Left ventricle myocardium inferior (tissue), 1 donor: ENCODE measurements at regions not wholly inside any gene's neighbourhood (a gene's known extent, or its start where the extent isn't known, plus 50 kb on each side); places are given as distances from the start of the nearest gene placed in this dataset.

Experiments
- DNase-seq: peaks from one replicate; pipeline ENCODE4 v3.0.0-alpha.2; 2020
- H3K27ac ChIP-seq: fragments of 200-600 bp; replicated peaks from 2 replicates; pipeline ENCODE4 v1.8.0; 2021
- H3K27me3 ChIP-seq: fragments of 200-600 bp; 2 replicates; pipeline ENCODE4 v1.8.0; 2021; ENCODE audit warnings: low read depth
- H3K36me3 ChIP-seq: fragments of 200-600 bp; 2 replicates; pipeline ENCODE4 v1.8.0; 2021
- H3K4me1 ChIP-seq: fragments of 200-600 bp; 2 replicates; pipeline ENCODE4 v1.8.0; 2021
- H3K4me3 ChIP-seq: fragments of 200-600 bp; 2 replicates; pipeline ENCODE4 v1.8.0; 2021; ENCODE audit warnings: mild to moderate bottlenecking, moderate library complexity
- H3K9me3 ChIP-seq: fragments of 200-600 bp; replicated peaks from 2 replicates; pipeline ENCODE4 v1.8.0; 2021
- intact Hi-C: fragments of 100-400 bp; cut with micrococcal nuclease; formaldehyde crosslinking; loops from one replicate; pipeline ENCODE4 v1.11.0; 2022
- TF ChIP-seq, protein P1 (sequence below): fragments of 200-600 bp; IDR thresholded peaks from 2 replicates; pipeline ENCODE4 v1.8.0; 2021; ENCODE audit warnings: antibody characterized with exemption, mild to moderate bottlenecking, borderline replicate concordance
- donor health status: DM: no; HTN: yes; CAD: no; lungs with severe emphysema.

DNA sequence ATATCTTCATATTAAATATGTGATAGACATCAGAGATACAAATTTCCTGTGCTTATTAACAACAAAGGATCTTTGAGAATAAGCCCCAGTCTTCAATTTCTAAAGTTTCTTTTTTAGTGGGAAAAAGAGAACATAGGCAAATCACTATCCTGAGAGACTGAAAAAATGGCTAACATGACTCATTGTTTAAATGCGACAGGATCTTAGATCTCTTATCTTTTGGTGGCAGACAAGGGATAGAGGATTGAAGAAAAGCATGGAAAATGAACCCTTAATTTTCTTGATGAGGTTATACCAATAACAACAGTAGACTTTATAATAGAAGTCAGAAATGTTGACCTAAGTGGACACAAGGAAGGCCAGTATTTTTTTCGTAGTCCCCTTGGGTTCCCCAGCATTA is 178.6 kb upstream of the MAP3K7 start:
- Histone ChIP-seq H3K36me3 (no peaks in the 10 kb centered on the region), H3K9me3 (no peaks in the 10 kb centered on the region), H3K4me1 (no peaks in the 10 kb centered on the region), H3K4me3 (no peak overlapping the region), H3K27ac (no peak overlapping the region), H3K27me3 (no peaks in the 10 kb centered on the region)
- intact Hi-C loops, result no loop called here
- TF ChIP-seq, protein P1, sequence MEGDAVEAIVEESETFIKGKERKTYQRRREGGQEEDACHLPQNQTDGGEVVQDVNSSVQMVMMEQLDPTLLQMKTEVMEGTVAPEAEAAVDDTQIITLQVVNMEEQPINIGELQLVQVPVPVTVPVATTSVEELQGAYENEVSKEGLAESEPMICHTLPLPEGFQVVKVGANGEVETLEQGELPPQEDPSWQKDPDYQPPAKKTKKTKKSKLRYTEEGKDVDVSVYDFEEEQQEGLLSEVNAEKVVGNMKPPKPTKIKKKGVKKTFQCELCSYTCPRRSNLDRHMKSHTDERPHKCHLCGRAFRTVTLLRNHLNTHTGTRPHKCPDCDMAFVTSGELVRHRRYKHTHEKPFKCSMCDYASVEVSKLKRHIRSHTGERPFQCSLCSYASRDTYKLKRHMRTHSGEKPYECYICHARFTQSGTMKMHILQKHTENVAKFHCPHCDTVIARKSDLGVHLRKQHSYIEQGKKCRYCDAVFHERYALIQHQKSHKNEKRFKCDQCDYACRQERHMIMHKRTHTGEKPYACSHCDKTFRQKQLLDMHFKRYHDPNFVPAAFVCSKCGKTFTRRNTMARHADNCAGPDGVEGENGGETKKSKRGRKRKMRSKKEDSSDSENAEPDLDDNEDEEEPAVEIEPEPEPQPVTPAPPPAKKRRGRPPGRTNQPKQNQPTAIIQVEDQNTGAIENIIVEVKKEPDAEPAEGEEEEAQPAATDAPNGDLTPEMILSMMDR, result no peak
- DNase-seq, result no peak

DNA sequence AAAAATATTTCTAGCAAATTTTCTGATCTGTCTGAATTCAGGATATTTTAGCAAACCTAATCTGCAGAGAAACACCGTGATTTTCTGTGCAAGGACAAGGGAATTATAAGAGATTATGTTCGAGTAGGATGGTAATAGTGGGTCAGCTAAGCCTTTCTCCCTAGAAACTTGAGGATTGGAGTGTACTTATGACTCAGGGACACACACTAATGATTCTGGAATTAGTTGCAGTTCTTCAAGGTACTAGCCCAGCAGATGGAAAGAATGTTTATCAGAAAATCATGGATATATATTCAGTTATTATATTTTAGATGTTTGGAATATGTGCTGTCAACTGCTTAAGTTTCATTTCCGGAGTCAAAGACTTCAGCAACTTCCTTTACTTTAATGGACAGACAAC is 177.1 kb upstream of the MAP3K7 start:
- Histone ChIP-seq H3K27ac (no peak overlapping the region), H3K4me1 (no peaks in the 10 kb centered on the region), H3K9me3 (no peaks in the 10 kb centered on the region), H3K4me3 (no peak overlapping the region), H3K27me3 (no peaks in the 10 kb centered on the region), H3K36me3 (no peaks in the 10 kb centered on the region)
- TF ChIP-seq, protein P1, result no peak
- no peak for DNase-seq
- intact Hi-C loops, result no loop called here

GRCh38 chr6:90759664-90760063 is 172.8 kb upstream of the MAP3K7 start:
- TF ChIP-seq, protein P1, result no peak
- H3K9me3 ChIP-seq, result no peaks in the 10 kb centered on the region
- DNase-seq, result no peak
- no peak overlapping the region for H3K27ac ChIP-seq
- H3K4me3 ChIP-seq, result no peak overlapping the region
- intact Hi-C loops, result no loop called here
- no peaks in the 10 kb centered on the region for H3K36me3 ChIP-seq
- no peaks in the 10 kb centered on the region for H3K27me3 ChIP-seq
- H3K4me1 ChIP-seq, result no peaks in the 10 kb centered on the region

DNA sequence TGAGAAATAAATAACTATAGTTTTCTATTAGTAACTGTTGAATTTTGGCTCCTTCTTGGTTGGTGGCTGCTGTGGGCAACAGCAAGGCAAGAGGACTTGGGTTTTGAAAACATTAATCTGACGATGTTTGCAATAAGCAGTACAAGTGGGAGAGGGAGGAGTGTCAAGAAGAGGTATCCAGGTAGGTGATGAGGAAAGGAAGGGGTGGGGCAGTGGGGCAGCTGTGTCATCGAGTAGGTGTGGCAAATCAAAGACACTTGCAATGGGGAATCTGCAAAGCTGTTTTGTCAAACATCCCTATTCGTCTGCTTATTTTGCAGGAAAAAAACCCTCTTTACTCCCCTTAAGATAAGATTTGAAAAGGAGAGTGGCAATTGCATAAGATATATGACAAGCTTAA is 171.9 kb upstream of the MAP3K7 start:
- TF ChIP-seq, protein P1, result no peak
- no peak overlapping the region for H3K4me3 ChIP-seq
- no peaks in the 10 kb centered on the region for H3K9me3 ChIP-seq
- H3K36me3 ChIP-seq, result no peaks in the 10 kb centered on the region
- no peak overlapping the region for H3K27ac ChIP-seq
- no peaks in the 10 kb centered on the region for H3K4me1 ChIP-seq
- no peak for DNase-seq
- intact Hi-C loops, result no loop called here
- no peaks in the 10 kb centered on the region for H3K27me3 ChIP-seq

- H3K4me3 ChIP-seq, result no peak overlapping the region
- H3K9me3 ChIP-seq, result no peaks in the 10 kb centered on the region
- no peak for DNase-seq
- H3K27ac ChIP-seq, result no peak overlapping the region
- intact Hi-C loops, result no loop called here
- TF ChIP-seq, protein P1, result no peak
- no peaks in the 10 kb centered on the region for H3K36me3 ChIP-seq
- H3K27me3 ChIP-seq, result no peaks in the 10 kb centered on the region
- H3K4me1 ChIP-seq, result no peaks in the 10 kb centered on the region
Observed at GRCh38 chr6:90753820-90754643, 167.2 kb upstream of the MAP3K7 start.
